ENCODE measurements at regions not wholly inside any gene's neighbourhood (a gene's known extent, or its start where the extent isn't known, plus 50 kb on each side); places are given as distances from the start of the nearest gene placed in this dataset.
"Not testable (repeated sequence)": the region's sequence is repeated elsewhere in the genome, so short reads cannot be mapped to it uniquely, and the experiment has no call there.

- no peak for DNase-seq
Observed at GRCh38 chr6:16902502-16902901, 141.2 kb upstream of the ATXN1 start.

- peak; percentile 55 for DNase-seq
Observed at GRCh38 chr6:16901782-16902181, 140.5 kb upstream of the ATXN1 start.

GRCh38 chr6:16901306-16901705, 140.0 kb upstream of the ATXN1 start:
- DNase-seq: no peak

GRCh38 chr6:16898640-16899396, 137.6 kb upstream of the ATXN1 start:
- no peak for DNase-seq

GRCh38 chr6:16897669-16898068, 136.4 kb upstream of the ATXN1 start:
- no peak for DNase-seq

GRCh38 chr6:16894301-16894700, 133.0 kb upstream of the ATXN1 start:
- no peak for DNase-seq

- DNase-seq: not testable (repeated sequence)
Observed at GRCh38 chr6:16891110-16891509, 129.8 kb upstream of the ATXN1 start.

- no peak for DNase-seq
Observed at GRCh38 chr6:16885411-16886160, 124.3 kb upstream of the ATXN1 start.

GRCh38 chr6:16884526-16884925, 123.3 kb upstream of the ATXN1 start:
- no peak for DNase-seq

- no peak for DNase-seq
Observed at GRCh38 chr6:16883414-16883813, 122.2 kb upstream of the ATXN1 start.

GRCh38 chr6:16882230-16882629, 121.0 kb upstream of the ATXN1 start:
- DNase-seq: no peak

- DNase-seq: not testable (repeated sequence)
Observed at GRCh38 chr6:16876852-16877251, 115.6 kb upstream of the ATXN1 start.

GRCh38 chr6:16876201-16876600, 114.9 kb upstream of the ATXN1 start:
- DNase-seq: no peak

- no peak for DNase-seq
Observed at GRCh38 chr6:16873698-16874097, 112.4 kb upstream of the ATXN1 start.

GRCh38 chr6:16872543-16873235, 111.4 kb upstream of the ATXN1 start:
- DNase-seq: no peak

GRCh38 chr6:16871047-16871446, 109.8 kb upstream of the ATXN1 start:
- DNase-seq: no peak

GRCh38 chr6:16868968-16869367, 107.7 kb upstream of the ATXN1 start:
- peak; percentile 37 for DNase-seq

- no peak for DNase-seq
Observed at GRCh38 chr6:16857969-16858592, 96.8 kb upstream of the ATXN1 start.

- DNase-seq: no peak
Observed at GRCh38 chr6:16855460-16855859, 94.2 kb upstream of the ATXN1 start.

GRCh38 chr6:16854986-16855385, 93.7 kb upstream of the ATXN1 start:
- no peak for DNase-seq

GRCh38 chr6:16852671-16853070, 91.4 kb upstream of the ATXN1 start:
- no peak for DNase-seq

- no peak for DNase-seq
Observed at GRCh38 chr6:16851758-16852157, 90.5 kb upstream of the ATXN1 start.

- peak; percentile 29 for DNase-seq
Observed at GRCh38 chr6:16851044-16851540, 89.8 kb upstream of the ATXN1 start.
